ENCODE measurements at regions not wholly inside any gene's neighbourhood (a gene's known extent, or its start where the extent isn't known, plus 50 kb on each side); places are given as distances from the start of the nearest gene placed in this dataset.

GRCh38 chr17:36680701-36681202, 79.4 kb downstream of the MRM1 start:
- no peak for TF ChIP-seq NFE2L1 (CRISPR knock-in tag; IDR thresholded peaks at IDR 0.05)
- no peak for TF ChIP-seq ZNF138 (CRISPR knock-in tag; conservative IDR thresholded peaks at IDR 0.05)
- TF ChIP-seq CREM (CRISPR knock-in tag; IDR thresholded peaks at IDR 0.05): no peak
- TF ChIP-seq TCF7 (CRISPR knock-in tag; IDR thresholded peaks at IDR 0.05; ENCODE audit: low read depth): no peak
- no peak for TF ChIP-seq NR3C1 (CRISPR knock-in tag; conservative IDR thresholded peaks at IDR 0.05; ENCODE audit: low read depth)
- TF ChIP-seq ELF4 (CRISPR knock-in tag; IDR thresholded peaks at IDR 0.05; ENCODE audit: low read depth): no peak
- no peak for TF ChIP-seq GABPB1 (CRISPR knock-in tag; IDR thresholded peaks at IDR 0.05)
- TF ChIP-seq JAZF1 (CRISPR knock-in tag; IDR thresholded peaks at IDR 0.05): no peak
- no peak for TF ChIP-seq RORB (CRISPR knock-in tag; IDR thresholded peaks at IDR 0.05)
- DNase-seq (ENCODE audit: low spot score) (no peak), ATAC-seq (no peak)
- Mint-ChIP-seq H3K36me3 (no peaks in the 10 kb centered on the region), H3K27me3 (ENCODE audit: low read depth) (no peaks in the 10 kb centered on the region), H3K4me1 (peaks cover 30% of the 10 kb centered on the region), H3K4me3 (no peak overlapping the region), H3K9me3 (no peaks in the 10 kb centered on the region), H3K27ac (no peak overlapping the region)
- POLR2A ChIA-PET: no interaction called here
- CTCF ChIA-PET: interaction anchor here (2.1 kb wide), 1 partner anchor 51 kb away, joined by 4 read pairs; no protein-coding TSS in a partner anchor

DNA sequence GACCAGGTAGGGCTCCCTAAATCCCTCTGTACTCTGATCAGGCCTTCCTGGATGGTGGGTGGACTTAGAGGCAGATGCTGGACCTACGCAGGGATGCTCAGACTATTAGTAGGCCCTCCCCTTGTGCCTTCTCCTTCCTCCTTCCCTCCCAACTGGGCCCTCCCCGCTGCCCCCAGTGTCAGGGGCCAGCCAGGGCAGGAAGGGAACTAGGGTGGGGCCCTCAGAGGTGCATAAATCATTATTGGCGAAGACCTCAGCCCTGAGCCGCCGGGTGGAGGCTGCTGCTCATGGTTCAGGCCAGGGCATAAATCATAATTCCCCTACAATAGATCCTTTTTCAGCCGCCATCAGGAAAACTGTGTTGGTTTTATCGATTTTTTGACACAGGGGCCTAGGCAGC, 81.4 kb downstream of the MRM1 start:
- DNase-seq (ENCODE audit: low spot score) (no peak), ATAC-seq (no peak)
- no peak overlapping the region for H3K27ac Mint-ChIP-seq
- peaks cover 44% of the 10 kb centered on the region for H3K4me1 Mint-ChIP-seq
- no peak overlapping the region for H3K4me3 Mint-ChIP-seq
- no peaks in the 10 kb centered on the region for H3K9me3 Mint-ChIP-seq
- no peaks in the 10 kb centered on the region for H3K27me3 Mint-ChIP-seq (ENCODE audit: low read depth)
- TF ChIP-seq, protein P1, sequence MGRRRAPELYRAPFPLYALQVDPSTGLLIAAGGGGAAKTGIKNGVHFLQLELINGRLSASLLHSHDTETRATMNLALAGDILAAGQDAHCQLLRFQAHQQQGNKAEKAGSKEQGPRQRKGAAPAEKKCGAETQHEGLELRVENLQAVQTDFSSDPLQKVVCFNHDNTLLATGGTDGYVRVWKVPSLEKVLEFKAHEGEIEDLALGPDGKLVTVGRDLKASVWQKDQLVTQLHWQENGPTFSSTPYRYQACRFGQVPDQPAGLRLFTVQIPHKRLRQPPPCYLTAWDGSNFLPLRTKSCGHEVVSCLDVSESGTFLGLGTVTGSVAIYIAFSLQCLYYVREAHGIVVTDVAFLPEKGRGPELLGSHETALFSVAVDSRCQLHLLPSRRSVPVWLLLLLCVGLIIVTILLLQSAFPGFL (CRISPR knock-in tag; IDR thresholded peaks at IDR 0.05; ENCODE audit: borderline replicate concordance): no peak
- TF ChIP-seq GRHL2 (CRISPR knock-in tag; IDR thresholded peaks at IDR 0.05; ENCODE audit: insufficient replicate concordance, severe bottlenecking) (no peak), ZNF317 (CRISPR knock-in tag; IDR thresholded peaks at IDR 0.05; ENCODE audit: borderline replicate concordance, low read depth) (no peak), MXD4 (CRISPR knock-in tag; IDR thresholded peaks at IDR 0.05; ENCODE audit: borderline replicate concordance) (no peak), FOXJ3 (CRISPR knock-in tag; IDR thresholded peaks at IDR 0.05; ENCODE audit: borderline replicate concordance) (no peak), JUN (CRISPR knock-in tag; IDR thresholded peaks at IDR 0.05) (no peak)
- TF ChIP-seq, protein P2, sequence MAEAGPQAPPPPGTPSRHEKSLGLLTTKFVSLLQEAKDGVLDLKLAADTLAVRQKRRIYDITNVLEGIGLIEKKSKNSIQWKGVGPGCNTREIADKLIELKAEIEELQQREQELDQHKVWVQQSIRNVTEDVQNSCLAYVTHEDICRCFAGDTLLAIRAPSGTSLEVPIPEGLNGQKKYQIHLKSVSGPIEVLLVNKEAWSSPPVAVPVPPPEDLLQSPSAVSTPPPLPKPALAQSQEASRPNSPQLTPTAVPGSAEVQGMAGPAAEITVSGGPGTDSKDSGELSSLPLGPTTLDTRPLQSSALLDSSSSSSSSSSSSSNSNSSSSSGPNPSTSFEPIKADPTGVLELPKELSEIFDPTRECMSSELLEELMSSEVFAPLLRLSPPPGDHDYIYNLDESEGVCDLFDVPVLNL (CRISPR knock-in tag; IDR thresholded peaks at IDR 0.05; ENCODE audit: borderline replicate concordance, low read depth): no peak
- POLR2A ChIA-PET: no interaction called here
- no peaks in the 10 kb centered on the region for H3K36me3 Mint-ChIP-seq
- CTCF ChIA-PET: interaction anchor here (0.6 to 0.9 kb wide), 5 partner anchors 25 to 402 kb away, joined by 3 to 5 read pairs (median 3); partner anchors contain the start of gene MRM1

DNA sequence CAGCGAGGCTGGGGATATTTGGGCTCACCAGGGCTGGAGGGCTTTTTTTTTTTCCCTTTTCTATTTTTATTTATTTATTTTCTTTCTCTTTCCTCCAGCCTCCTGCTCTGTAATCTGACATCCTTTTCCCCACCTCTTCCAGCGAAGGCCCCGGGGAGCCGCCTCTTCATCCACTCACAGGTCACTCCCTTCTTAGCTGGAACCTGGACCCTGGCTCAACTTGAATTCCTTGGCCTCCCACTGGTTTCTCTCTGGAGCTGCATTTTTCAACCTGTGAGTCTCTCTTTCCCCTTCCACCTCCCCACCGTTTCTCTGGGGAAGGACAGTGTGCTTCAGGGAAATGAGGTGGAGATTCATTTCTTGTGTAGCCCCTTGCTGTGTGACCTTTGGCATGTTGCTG, 82.0 kb downstream of the MRM1 start:
- Mint-ChIP-seq H3K4me1 (peaks cover 47% of the 10 kb centered on the region), H3K4me3 (no peak overlapping the region)

More for the DNA sequence above, 82.0 kb downstream of the MRM1 start:
- H3K36me3 Mint-ChIP-seq: no peaks in the 10 kb centered on the region
- no peak for ATAC-seq
- no peak overlapping the region for H3K27ac Mint-ChIP-seq
- no peak for TF ChIP-seq GABPB1 (CRISPR knock-in tag; IDR thresholded peaks at IDR 0.05)
- no peak for TF ChIP-seq ERG (CRISPR knock-in tag; IDR thresholded peaks at IDR 0.05)
- TF ChIP-seq IRF2 (CRISPR knock-in tag; IDR thresholded peaks at IDR 0.05; ENCODE audit: borderline replicate concordance, low read depth): no peak
- no peak for TF ChIP-seq CBFB (CRISPR knock-in tag; IDR thresholded peaks at IDR 0.05; ENCODE audit: low read depth)
- TF ChIP-seq IRF1 (CRISPR knock-in tag; IDR thresholded peaks at IDR 0.05): no peak
- no peak for TF ChIP-seq ZNF416 (CRISPR knock-in tag; IDR thresholded peaks at IDR 0.05)
- POLR2A ChIA-PET: no interaction called here
- no peak for DNase-seq (ENCODE audit: low spot score)
- H3K9me3 Mint-ChIP-seq: no peaks in the 10 kb centered on the region
- CTCF ChIA-PET: interaction anchor here (0.8 to 0.9 kb wide), 4 partner anchors 25 to 82 kb away, joined by 3 read pairs; partner anchors contain the start of gene MRM1
- no peaks in the 10 kb centered on the region for H3K27me3 Mint-ChIP-seq (ENCODE audit: low read depth)

Data from WTC11 (cell line).